NCI-H1048 (cell line): ENCODE measurements at regions not wholly inside any gene's neighbourhood (a gene's known extent, or its start where the extent isn't known, plus 50 kb on each side); places are given as distances from the start of the nearest gene placed in this dataset.

Experiments
- DNase-seq: peaks from one replicate; lab custom pipeline; 2025; lab: John Stamatoyannopoulos, UW

GRCh38 chr6:48735846-48736245, 624.8 kb upstream of the PTCHD4 start:
- no peak for DNase-seq

GRCh38 chr6:48733581-48733980, 622.6 kb upstream of the PTCHD4 start:
- DNase-seq, result no peak

DNA sequence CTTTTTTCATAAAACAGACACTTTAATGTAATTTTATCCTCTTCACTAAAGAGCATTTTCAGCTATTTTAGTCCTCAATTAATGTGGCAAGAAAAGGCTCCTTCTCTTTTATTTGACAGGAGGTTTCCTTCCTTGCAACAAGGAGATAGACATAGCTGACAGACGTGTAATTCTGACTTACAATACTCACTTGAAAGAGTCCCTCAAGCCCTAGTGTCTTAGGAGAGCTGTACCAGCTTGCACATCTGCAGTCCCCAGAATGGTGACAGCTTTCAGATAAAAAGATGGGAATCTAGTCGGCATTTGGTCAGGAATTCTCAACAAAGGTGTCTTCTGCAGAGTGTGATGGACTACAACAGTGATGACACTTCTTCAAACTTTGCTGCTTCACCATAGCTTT, 603.7 kb upstream of the PTCHD4 start:
- no peak for DNase-seq

GRCh38 chr6:48714250-48714649, 603.3 kb upstream of the PTCHD4 start:
- DNase-seq, result no peak

GRCh38 chr6:48713612-48714011, 602.6 kb upstream of the PTCHD4 start:
- DNase-seq, result no peak

DNA sequence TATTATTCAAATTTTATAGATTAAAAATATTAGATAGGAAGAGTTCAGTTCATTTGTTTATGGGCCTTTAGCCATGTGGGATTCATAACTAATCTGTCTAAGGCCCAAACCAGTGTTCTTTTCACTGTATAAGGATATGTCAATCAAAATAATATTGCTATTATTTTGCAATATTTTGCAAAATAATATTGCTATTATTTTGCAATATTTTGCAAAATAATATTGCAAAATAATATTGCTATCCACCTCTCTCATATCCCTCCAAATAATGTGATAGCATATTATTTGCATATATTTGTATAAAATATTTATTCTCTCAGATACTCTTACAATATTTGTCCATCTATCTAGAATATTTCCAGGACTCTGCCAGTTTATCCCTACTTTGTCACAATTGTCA, 595.3 kb upstream of the PTCHD4 start:
- DNase-seq, result no peak

DNA sequence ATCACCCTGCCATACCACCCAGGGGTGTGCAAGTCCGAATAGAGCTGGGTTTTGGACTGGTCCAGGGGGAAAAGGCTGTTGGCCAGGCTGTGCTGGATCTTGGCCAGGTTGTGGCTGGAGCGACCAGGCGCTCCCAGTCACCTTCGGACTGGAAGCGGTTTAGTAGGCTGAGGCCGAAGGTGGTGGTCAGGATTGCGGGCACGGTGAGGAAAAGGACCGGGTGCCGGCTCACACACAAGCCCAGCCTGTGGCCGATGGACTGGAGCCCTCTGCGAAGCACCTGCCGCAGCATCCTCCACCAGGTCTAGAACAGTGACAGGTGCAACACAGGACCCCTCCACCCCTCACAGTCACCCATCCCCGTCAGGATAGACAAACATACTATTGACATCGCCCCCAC, 590.6 kb upstream of the PTCHD4 start:
- DNase-seq, result no peak

- no peak for DNase-seq
Observed at GRCh38 chr6:48695872-48696271, 584.9 kb upstream of the PTCHD4 start.

DNA sequence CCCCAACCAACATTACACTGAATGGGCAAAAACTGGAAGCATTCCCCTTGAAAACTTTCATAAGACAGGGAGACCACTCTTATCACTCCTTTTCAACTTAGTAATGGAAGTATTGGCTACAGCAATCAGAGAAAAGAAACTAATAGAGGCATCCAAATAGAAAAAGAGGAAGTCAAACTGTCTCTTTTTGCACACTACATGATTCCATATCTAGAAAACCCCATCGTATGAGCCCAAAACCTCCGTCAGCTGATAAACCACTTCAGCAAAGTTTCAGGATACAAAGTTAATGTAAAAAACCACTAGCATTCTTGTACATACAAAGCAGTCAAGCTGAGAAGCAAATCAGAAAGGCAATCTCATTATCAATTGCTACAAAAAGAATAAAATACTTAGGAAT, 580.4 kb upstream of the PTCHD4 start:
- no peak for DNase-seq

DNA sequence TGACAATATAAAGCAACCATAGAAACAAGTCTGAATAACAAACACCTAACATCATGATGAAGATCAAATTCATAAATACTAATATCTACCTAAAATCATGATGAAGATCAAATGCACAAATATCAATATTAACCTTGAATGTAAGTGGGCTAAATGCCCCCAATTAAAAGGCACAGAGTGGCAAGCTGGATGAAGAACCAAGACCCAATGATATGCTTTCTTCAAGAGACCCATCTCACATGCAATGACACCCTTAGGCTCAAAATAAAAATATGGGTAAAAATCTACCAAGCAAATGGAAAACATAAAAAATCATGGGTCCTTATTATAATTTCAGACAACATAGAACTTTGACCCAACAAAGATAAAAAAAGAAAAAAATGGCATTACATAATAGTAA, 578.5 kb upstream of the PTCHD4 start:
- DNase-seq, result no peak

DNA sequence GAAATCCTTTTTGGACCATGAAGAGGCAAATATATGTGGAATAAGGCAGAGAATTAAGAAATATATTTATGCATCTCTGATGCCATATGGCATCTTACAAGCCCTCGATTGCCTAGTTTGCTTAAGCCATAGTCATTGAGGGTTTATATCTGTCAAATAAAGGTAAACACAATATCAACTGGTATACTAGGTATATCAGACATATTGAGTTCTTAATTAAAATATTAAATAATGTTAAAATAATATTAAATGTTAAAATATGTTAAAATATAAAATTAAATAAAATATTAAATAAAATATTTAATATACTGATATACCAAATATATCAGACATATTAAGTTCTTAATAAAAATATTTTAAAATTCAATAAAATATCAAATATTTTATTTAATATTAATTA, 567.4 kb upstream of the PTCHD4 start:
- no peak for DNase-seq

GRCh38 chr6:48671505-48671904, 560.5 kb upstream of the PTCHD4 start:
- no peak for DNase-seq

DNA sequence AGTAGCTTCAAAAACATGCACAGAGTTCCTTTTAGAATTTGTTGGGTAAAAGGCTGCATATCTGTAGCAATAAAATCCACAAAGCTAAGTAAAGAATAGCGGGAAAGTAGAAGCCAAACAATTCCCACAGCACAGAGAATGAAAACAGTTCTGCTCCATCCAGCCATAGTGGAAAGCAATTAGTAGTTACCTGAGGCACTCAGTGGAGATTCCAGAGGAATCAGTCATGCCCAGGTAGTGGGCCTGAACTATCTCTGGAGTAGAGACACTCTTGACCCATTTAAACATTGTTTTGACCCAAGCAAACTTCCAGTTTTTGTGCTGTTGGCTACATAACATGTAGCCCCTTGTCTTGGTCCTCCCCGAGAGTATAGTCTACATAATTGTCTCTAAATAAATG, 559.5 kb upstream of the PTCHD4 start:
- DNase-seq, result no peak

DNA sequence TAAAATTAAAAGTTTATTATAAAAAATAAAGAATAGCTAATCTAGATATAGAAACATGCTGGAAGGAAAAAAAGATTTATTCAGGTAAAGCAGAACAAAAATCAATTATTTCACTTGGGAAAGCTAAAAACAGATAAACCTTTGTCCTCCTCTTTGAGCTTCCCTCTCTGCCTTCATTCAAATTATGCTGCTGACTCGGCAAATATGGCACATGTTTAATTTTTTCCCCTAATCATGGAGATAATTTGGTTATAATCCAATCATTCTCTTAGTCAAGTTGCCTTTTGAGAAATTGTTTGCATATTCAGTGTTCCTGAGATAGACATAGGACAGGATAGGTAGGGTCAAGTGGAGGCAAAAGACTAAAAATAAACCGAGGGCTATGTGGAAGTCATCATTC, 556.8 kb upstream of the PTCHD4 start:
- peak; percentile 10 for DNase-seq

- no peak for DNase-seq
Observed at GRCh38 chr6:48664826-48665225, 553.8 kb upstream of the PTCHD4 start.

- no peak for DNase-seq
Observed at GRCh38 chr6:48658915-48659314, 547.9 kb upstream of the PTCHD4 start.

DNA sequence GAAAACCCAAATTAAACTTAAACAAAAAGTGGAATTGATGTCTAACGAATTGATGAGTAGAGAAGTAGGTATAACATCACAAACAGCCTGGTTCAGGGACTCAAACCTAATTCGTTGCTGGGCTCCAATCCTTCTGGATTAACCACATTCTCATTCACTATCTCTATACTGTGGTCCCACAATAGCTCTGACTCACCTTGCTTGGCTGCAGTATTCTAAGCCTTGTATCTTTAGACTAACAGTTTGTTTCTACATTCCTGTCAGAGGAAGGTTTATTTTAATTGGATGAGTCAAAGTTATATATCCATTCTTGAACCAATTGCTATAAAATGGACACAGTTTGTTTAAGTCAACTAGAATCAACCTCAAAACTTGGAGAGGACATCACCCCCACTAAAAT, 530.5 kb upstream of the PTCHD4 start:
- DNase-seq, result no peak

DNA sequence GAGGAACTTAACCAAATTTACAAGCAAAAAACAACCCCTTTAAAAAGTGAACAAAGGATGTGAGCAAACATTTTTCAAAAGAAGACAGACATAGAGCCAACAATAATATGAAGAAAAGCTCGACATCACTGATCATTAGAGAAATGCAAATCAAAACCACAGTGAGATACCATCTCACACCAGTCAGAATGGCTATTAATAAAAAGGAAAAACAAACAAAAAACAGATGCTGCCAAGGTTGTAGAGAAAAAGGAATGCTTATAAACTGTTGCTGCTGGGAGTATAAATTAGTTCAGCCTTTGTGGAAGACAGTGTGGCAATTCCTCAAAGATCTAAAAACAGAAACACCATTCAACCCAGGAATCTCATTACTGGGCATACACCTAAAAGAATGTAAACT, 527.8 kb upstream of the PTCHD4 start:
- DNase-seq, result peak; percentile 10

GRCh38 chr6:48630511-48630910, 519.5 kb upstream of the PTCHD4 start:
- no peak for DNase-seq

DNA sequence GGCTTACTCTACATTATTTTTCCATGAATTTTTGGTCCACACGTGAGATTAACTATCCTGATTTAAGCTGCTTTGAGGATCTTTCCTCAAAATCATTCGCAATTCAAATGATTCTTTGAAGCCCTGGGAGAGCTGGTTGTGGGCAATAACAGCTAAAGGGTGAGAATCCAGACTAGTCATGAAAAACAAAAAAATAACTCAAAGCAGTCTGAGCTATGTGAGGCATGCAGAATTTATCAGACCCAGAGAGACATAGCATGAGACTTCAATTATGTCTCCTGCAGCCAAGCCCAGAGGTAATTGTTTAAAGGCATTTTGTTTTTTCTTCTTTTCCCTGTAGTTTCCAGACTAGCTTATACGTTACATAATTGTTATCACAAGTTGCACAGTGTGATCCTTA, 517.3 kb upstream of the PTCHD4 start:
- DNase-seq, result no peak

- no peak for DNase-seq
Observed at GRCh38 chr6:48626421-48626820, 515.4 kb upstream of the PTCHD4 start.

DNA sequence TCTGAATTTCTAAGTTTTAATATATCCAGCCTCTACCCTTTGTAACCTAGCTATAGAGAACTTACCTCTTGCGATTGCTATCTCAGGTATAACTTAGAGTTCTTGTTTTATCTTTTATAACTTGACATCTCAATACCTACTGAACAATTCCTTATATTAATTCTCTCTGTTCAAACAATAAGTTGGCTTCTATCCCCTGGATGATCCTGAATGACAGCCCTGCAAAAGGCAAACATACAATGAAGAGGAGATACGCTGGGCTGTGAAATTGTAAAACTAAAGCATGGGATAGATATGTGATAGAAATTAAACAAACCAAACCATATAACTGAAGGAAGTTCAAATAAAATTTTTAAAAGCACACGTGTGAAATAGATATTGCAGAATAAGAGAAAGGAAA, 513.6 kb upstream of the PTCHD4 start:
- DNase-seq, result no peak

- DNase-seq, result no peak
Observed at GRCh38 chr6:48619771-48620170, 508.8 kb upstream of the PTCHD4 start.

DNA sequence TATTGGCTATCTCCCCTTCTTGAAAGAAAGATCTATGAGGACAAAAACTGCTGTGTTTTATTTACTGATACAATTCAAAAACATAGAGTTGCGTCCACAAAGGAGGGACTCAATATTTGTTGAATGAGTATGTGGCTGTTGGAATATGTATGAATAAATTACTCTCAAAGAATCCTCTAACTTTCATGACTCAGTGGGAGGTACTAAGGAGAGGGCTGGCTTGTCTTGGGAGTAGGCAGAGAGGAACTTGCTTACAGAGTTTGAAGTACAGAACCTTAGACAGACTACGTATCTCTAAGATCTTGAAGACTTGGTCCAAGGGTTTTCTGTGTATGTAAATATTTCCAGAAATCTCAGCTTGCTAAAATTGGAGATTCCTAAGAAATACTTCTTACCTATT, 504.0 kb upstream of the PTCHD4 start:
- DNase-seq, result no peak

GRCh38 chr6:48614326-48614725, 503.3 kb upstream of the PTCHD4 start:
- no peak for DNase-seq
